ENCODE measurements at regions not wholly inside any gene's neighbourhood (a gene's known extent, or its start where the extent isn't known, plus 50 kb on each side); places are given as distances from the start of the nearest gene placed in this dataset.

DNA sequence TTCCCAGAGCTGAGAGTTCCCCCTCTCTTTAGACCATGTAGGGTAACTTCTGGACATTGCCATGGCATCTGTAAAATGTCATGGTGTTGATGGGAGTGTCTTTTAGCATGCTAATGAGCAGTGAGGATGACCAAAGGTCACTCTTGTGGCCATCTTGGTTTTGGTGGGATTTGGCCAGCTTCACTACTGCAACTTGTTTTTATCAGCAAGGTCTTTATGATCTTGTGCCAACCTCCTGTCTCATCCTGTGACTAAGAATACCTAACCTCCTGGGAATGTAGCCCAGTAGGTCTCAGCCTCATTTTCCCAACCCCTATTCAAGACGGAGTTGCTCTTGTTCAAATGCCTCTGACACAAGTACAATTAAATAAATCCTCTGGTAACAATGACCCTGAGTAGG, 244.4 kb downstream of the NEDD1 start:
- TF ChIP-seq, protein P1, sequence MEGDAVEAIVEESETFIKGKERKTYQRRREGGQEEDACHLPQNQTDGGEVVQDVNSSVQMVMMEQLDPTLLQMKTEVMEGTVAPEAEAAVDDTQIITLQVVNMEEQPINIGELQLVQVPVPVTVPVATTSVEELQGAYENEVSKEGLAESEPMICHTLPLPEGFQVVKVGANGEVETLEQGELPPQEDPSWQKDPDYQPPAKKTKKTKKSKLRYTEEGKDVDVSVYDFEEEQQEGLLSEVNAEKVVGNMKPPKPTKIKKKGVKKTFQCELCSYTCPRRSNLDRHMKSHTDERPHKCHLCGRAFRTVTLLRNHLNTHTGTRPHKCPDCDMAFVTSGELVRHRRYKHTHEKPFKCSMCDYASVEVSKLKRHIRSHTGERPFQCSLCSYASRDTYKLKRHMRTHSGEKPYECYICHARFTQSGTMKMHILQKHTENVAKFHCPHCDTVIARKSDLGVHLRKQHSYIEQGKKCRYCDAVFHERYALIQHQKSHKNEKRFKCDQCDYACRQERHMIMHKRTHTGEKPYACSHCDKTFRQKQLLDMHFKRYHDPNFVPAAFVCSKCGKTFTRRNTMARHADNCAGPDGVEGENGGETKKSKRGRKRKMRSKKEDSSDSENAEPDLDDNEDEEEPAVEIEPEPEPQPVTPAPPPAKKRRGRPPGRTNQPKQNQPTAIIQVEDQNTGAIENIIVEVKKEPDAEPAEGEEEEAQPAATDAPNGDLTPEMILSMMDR (conservative IDR thresholded peaks at IDR 0.05; ENCODE audit: low read depth, low read length), result no peak
- TF ChIP-seq EZH2 (IDR thresholded peaks at IDR 0.05; ENCODE audit: borderline replicate concordance, low read depth, low read length, poor library complexity, severe bottlenecking), result no peak

Measured in A673 (cell line).